Neural cell (in vitro differentiated cells): ENCODE measurements at regions not wholly inside any gene's neighbourhood (a gene's known extent, or its start where the extent isn't known, plus 50 kb on each side); places are given as distances from the start of the nearest gene placed in this dataset.

Experiments
- H2AFZ ChIP-seq: fragments of 200-600, 300-800 bp; sonication (generic), shearing (Covaris generic); 2 replicates; pipeline ENCODE4 v1.6.0; 2014; ENCODE audit warnings: low read depth, mild to moderate bottlenecking, antibody characterized with exemption, low read length, moderate library complexity
- H3F3A ChIP-seq: fragments of 200-600 bp; shearing (Covaris generic); 2 replicates; pipeline ENCODE4 v1.6.1; 2016; ENCODE audit warnings: mild to moderate bottlenecking, moderate library complexity, mixed read lengths, antibody characterized with exemption, low read length; ENCODE audit not compliant: insufficient read depth, poor library complexity, severe bottlenecking
- H3K27ac ChIP-seq: fragments of 200-600, 300-800 bp; sonication (generic), shearing (Covaris generic); 2 replicates; pipeline ENCODE4 v1.5.1; 2014; ENCODE audit warnings: mild to moderate bottlenecking, low read length, moderate library complexity
- H3K27me3 ChIP-seq: fragments of 300-800, 200-600 bp; sonication (generic), shearing (Covaris generic); 2 replicates; pipeline ENCODE4 v1.6.0; 2014; ENCODE audit warnings: mild to moderate bottlenecking, low read depth, low read length, moderate library complexity; ENCODE audit not compliant: insufficient read depth
- H3K36me3 ChIP-seq: fragments of 300-800, 200-600 bp; sonication (generic), shearing (Covaris generic); 2 replicates; pipeline ENCODE4 v1.5.1; 2014; ENCODE audit warnings: mild to moderate bottlenecking, antibody characterized with exemption, low read length, moderate library complexity; ENCODE audit not compliant: insufficient read depth
- H3K4me2 ChIP-seq: fragments of 300-800, 200-600 bp; sonication (generic), shearing (Covaris generic); 2 replicates; pipeline ENCODE4 v1.6.0; 2014; ENCODE audit warnings: mild to moderate bottlenecking, low read length
- H3K4me3 ChIP-seq: fragments of 300-800, 200-600 bp; sonication (generic), shearing (Covaris generic); 2 replicates; pipeline ENCODE4 v1.5.1; 2014; ENCODE audit warnings: mild to moderate bottlenecking, low read length, moderate library complexity
- H3K79me2 ChIP-seq: fragments of 200-600 bp; shearing (Covaris generic); replicated peaks from 2 replicates; pipeline ENCODE4 v1.6.0; 2014; ENCODE audit warnings: mild to moderate bottlenecking, low read length, moderate library complexity; ENCODE audit not compliant: insufficient read depth
- H3K9ac ChIP-seq: fragments of 300-800, 200-600 bp; sonication (generic), shearing (Covaris generic); 2 replicates; pipeline ENCODE4 v1.6.1; 2016; ENCODE audit warnings: mild to moderate bottlenecking, low read length, mixed read lengths
- H3K9me2 ChIP-seq: fragments of 200-600 bp; shearing (Covaris generic); 2 replicates; pipeline ENCODE4 v1.6.1; 2016; ENCODE audit warnings: mild to moderate bottlenecking, low read length, mixed read lengths; ENCODE audit not compliant: insufficient read depth
- H3K9me3 ChIP-seq: fragments of 200-600, 300-800 bp; sonication (generic), shearing (Covaris generic); 2 replicates; pipeline ENCODE4 v1.6.1; 2016; ENCODE audit warnings: mild to moderate bottlenecking, mixed run types, low read length, moderate library complexity, mixed read lengths
- H4K20me1 ChIP-seq: fragments of 200-600 bp; shearing (Covaris generic); 2 replicates; pipeline ENCODE4 v1.6.1; 2016; ENCODE audit warnings: mild to moderate bottlenecking, mixed run types; ENCODE audit not compliant: insufficient read depth
- CTCF ChIP-seq: fragments of 450-650 bp; IDR thresholded peaks from 2 replicates; pipeline ENCODE4 v1.5.1; 2014; ENCODE audit warnings: antibody characterized with exemption, mild to moderate bottlenecking, moderate library complexity; ENCODE audit not compliant: poor library complexity, severe bottlenecking
- EP300 ChIP-seq: fragments of 450-650 bp; conservative IDR thresholded peaks from 2 replicates; pipeline ENCODE4 v1.6.1; 2014; ENCODE audit warnings: antibody characterized with exemption, mild to moderate bottlenecking, moderate library complexity; ENCODE audit not compliant: poor library complexity, severe bottlenecking
- EZH2 ChIP-seq: fragments of 200-600, 300-800 bp; shearing (Covaris generic), sonication (generic); IDR thresholded peaks from 2 replicates; pipeline ENCODE4 v1.6.1; 2014; ENCODE audit warnings: antibody characterized with exemption, low read length, borderline replicate concordance, mild to moderate bottlenecking; ENCODE audit not compliant: insufficient read depth, poor library complexity, severe bottlenecking
- MXI1 ChIP-seq: fragments of 450-650 bp; conservative IDR thresholded peaks from 2 replicates; pipeline ENCODE4 v1.6.1; 2014; ENCODE audit warnings: antibody characterized with exemption, mild to moderate bottlenecking; ENCODE audit not compliant: poor library complexity, severe bottlenecking
- POLR2AphosphoS5 ChIP-seq: IDR thresholded peaks from 2 replicates; pipeline ENCODE4 v1.6.1; 2012
- RAD21 ChIP-seq: fragments of 450-650 bp; conservative IDR thresholded peaks from 2 replicates; pipeline ENCODE4 v1.6.1; 2014; ENCODE audit warnings: antibody characterized with exemption, mild to moderate bottlenecking, moderate library complexity
- REST ChIP-seq: IDR thresholded peaks from 2 replicates; pipeline ENCODE4 v1.6.1; 2012; ENCODE audit warnings: borderline replicate concordance
- SMC3 ChIP-seq: fragments of 450-650 bp; conservative IDR thresholded peaks from 2 replicates; pipeline ENCODE4 v1.6.1; 2014; ENCODE audit warnings: antibody characterized with exemption, mild to moderate bottlenecking, moderate library complexity; ENCODE audit not compliant: poor library complexity
- TAF1 ChIP-seq: IDR thresholded peaks from 2 replicates; pipeline ENCODE4 v1.6.1; 2012; ENCODE audit warnings: low read depth

GRCh38 chr2:155442755-155443372 is 744.4 kb downstream of the KCNJ3 start:
- H3K36me3 ChIP-seq = no peaks in the 10 kb centered on the region
- H3K9ac ChIP-seq = no peak overlapping the region
- no peak for TF ChIP-seq REST
- no peak for TF ChIP-seq SMC3
- TF ChIP-seq TAF1 = no peak
- TF ChIP-seq POLR2AphosphoS5 = no peak
- no peak for TF ChIP-seq EP300
- TF ChIP-seq EZH2 = no peak
- TF ChIP-seq CTCF = no peak
- TF ChIP-seq RAD21 = no peak
- TF ChIP-seq MXI1 = no peak
- no peaks in the 10 kb centered on the region for H3F3A ChIP-seq
- no peaks in the 10 kb centered on the region for H4K20me1 ChIP-seq
- no peaks in the 10 kb centered on the region for H3K9me3 ChIP-seq
- H3K4me2 ChIP-seq = no peak overlapping the region
- no peaks in the 10 kb centered on the region for H3K9me2 ChIP-seq
- H2AFZ ChIP-seq = no peak overlapping the region
- no peaks in the 10 kb centered on the region for H3K79me2 ChIP-seq
- H3K27ac ChIP-seq = no peak overlapping the region
- H3K4me3 ChIP-seq = no peak overlapping the region
- no peaks in the 10 kb centered on the region for H3K27me3 ChIP-seq

GRCh38 chr2:155442088-155442487 is 743.6 kb downstream of the KCNJ3 start:
- Histone ChIP-seq H3K27me3 (no peaks in the 10 kb centered on the region), H3K27ac (no peak overlapping the region), H4K20me1 (no peaks in the 10 kb centered on the region), H3K9me3 (no peaks in the 10 kb centered on the region), H3K4me2 (no peak overlapping the region), H3K4me3 (no peak overlapping the region), H3K9me2 (no peaks in the 10 kb centered on the region), H3K9ac (no peak overlapping the region), H3K79me2 (no peaks in the 10 kb centered on the region), H2AFZ (no peak overlapping the region), H3F3A (no peaks in the 10 kb centered on the region), H3K36me3 (no peaks in the 10 kb centered on the region)
- TF ChIP-seq TAF1 = no peak
- no peak for TF ChIP-seq MXI1
- no peak for TF ChIP-seq POLR2AphosphoS5
- TF ChIP-seq EZH2 = no peak
- no peak for TF ChIP-seq SMC3
- TF ChIP-seq EP300 = no peak
- no peak for TF ChIP-seq RAD21
- TF ChIP-seq REST = no peak
- no peak for TF ChIP-seq CTCF
